K562 (cell line): ENCODE measurements at regions not wholly inside any gene's neighbourhood (a gene's known extent, or its start where the extent isn't known, plus 50 kb on each side); places are given as distances from the start of the nearest gene placed in this dataset.

ENCODE experiments used
- ATAC-seq: fragments of 200-7000 bp; cut with Tn5 transposase; 3 replicates; pipeline ENCODE4 v1.9.1; 2020; ENCODE audit warnings: moderate library complexity
- BruUV-seq: library from RNA; stranded (reverse); fragments of 400-500 nt; replicated peaks from 2 replicates; lab custom pipeline; 2021; lab: Mats Ljungman, UMichigan
- CTCF ChIA-PET: fragments of 300-600 bp; formaldehyde crosslinking; extraction: SDS; loops from one replicate; lab custom pipeline; 2021; ENCODE audit warnings: low intra/inter-chr PET ratio; lab: Yijun Ruan, JAX
- POLR2A ChIA-PET: fragments of 300-600, 350-650 bp; sonication (Branson Sonifier 250); formaldehyde crosslinking; extraction: SDS; loops from one replicate; lab custom pipeline; 2021; ENCODE audit warnings: antibody characterized with exemption, inconsistent platforms; lab: Yijun Ruan, JAX
- DNase-seq, 4 experiments: peaks; one replicate each; pipeline versions ENCODE4 v3.0.0 to v3.0.0-alpha.2; 2011 to 2018; ENCODE audit warnings: low spot score in 3 of 4, mixed read lengths in 3 of 4; ENCODE audit errors: extremely low read depth in 1 of 4
- FAIRE-seq: peaks from 2 replicates; lab custom pipeline; 2011; peaks lifted over from hg19 to GRCh38; lab: Jason Lieb, UNC
- H2AFZ ChIP-seq: 2 replicates; pipeline ENCODE4 v1.6.0; 2011; ENCODE audit warnings: low read depth, low read length, control low read depth, inconsistent platforms
- H3K27ac ChIP-seq: fragments of 200-600 bp; 3 replicates; pipeline ENCODE4 v1.8.0; 2011; ENCODE audit warnings: low read depth, mild to moderate bottlenecking, control low read depth, inconsistent platforms, low read length, moderate library complexity, mixed read lengths; ENCODE audit errors: extremely low read depth
- H3K27me3 ChIP-seq, 2 experiments: fragments of 300-600 bp in 1 of 2; 2 replicates in 1 of 2; 3 replicates in 1 of 2; pipeline versions ENCODE4 v1.6.0 to v1.8.0; 2011; ENCODE audit warnings: inconsistent platforms in 2 of 2, low read length in 2 of 2, mild to moderate bottlenecking in 1 of 2, mixed read lengths in 1 of 2, moderate library complexity in 1 of 2; ENCODE audit not compliant: control insufficient read depth in 2 of 2, insufficient read depth in 2 of 2
- H3K36me3 ChIP-seq: fragments of 300-600 bp; 3 replicates; pipeline ENCODE4 v1.8.0; 2011; ENCODE audit warnings: mild to moderate bottlenecking, low read length, inconsistent platforms; ENCODE audit not compliant: control insufficient read depth, insufficient read depth
- H3K4me1 ChIP-seq, 2 experiments: fragments of 200-600 bp in 1 of 2; replicated peaks in 1 of 2; 2 replicates in 1 of 2; 3 replicates in 1 of 2; pipeline versions ENCODE4 v1.5.1 to v1.8.0; 2011; ENCODE audit warnings: inconsistent platforms in 2 of 2, low read length in 2 of 2, mild to moderate bottlenecking in 1 of 2, mixed read lengths in 1 of 2, moderate library complexity in 1 of 2; ENCODE audit not compliant: control insufficient read depth in 2 of 2, insufficient read depth in 2 of 2
- H3K4me2 ChIP-seq: 2 replicates; pipeline ENCODE4 v1.6.1; 2011; ENCODE audit warnings: low read length, control low read depth, inconsistent platforms, mixed read lengths; ENCODE audit not compliant: insufficient read depth
- H3K4me3 ChIP-seq: fragments of 200-600 bp; sonication (generic), shearing (Covaris generic); 2 replicates; pipeline ENCODE4 v1.5.1; 2016; ENCODE audit warnings: control low read depth, inconsistent platforms
- H3K79me2 ChIP-seq: fragments of 200-600 bp; 3 replicates; pipeline ENCODE4 v1.8.0; 2011; ENCODE audit warnings: low read length, inconsistent platforms; ENCODE audit not compliant: control insufficient read depth, insufficient read depth
- H3K9ac ChIP-seq, 2 experiments: 2 replicates each; pipeline versions ENCODE4 v1.6.0 to v1.6.1; 2011; ENCODE audit warnings: low read depth in 2 of 2, low read length in 2 of 2, control low read depth in 1 of 2, inconsistent platforms in 1 of 2, mild to moderate bottlenecking in 1 of 2, mixed read lengths in 1 of 2; ENCODE audit not compliant: insufficient read depth in 1 of 2
- H3K9me1 ChIP-seq: one replicate; pipeline ENCODE4 v1.6.0; 2011; ENCODE audit warnings: inconsistent platforms, mild to moderate bottlenecking, low read length, moderate library complexity; ENCODE audit not compliant: control insufficient read depth, insufficient read depth
- H3K9me3 ChIP-seq: replicated peaks from 2 replicates; pipeline ENCODE4 v1.5.1; 2011; ENCODE audit warnings: low read depth, low read length, inconsistent platforms; ENCODE audit not compliant: control insufficient read depth, insufficient read depth
- H4K20me1 ChIP-seq: replicated peaks from 2 replicates; pipeline ENCODE4 v1.6.1; 2011; ENCODE audit warnings: low read length, inconsistent platforms, mixed read lengths; ENCODE audit not compliant: control insufficient read depth, insufficient read depth
- ARID1B ChIP-seq: fragments of 450-650 bp; IDR thresholded peaks from 2 replicates; pipeline ENCODE4 v1.6.1; 2016; ENCODE audit warnings: antibody characterized with exemption, mild to moderate bottlenecking, inconsistent platforms
- CTCF ChIP-seq, 3 experiments: IDR thresholded peaks in 2 of 3; conservative IDR thresholded peaks in 1 of 3; 2 replicates each; pipeline ENCODE4 v1.5.1; 2011 to 2012; ENCODE audit warnings: low read length in 3 of 3, mild to moderate bottlenecking in 3 of 3, control low read depth in 2 of 3, improper control_type of control experiment in 1 of 3, inconsistent platforms in 1 of 3, low read depth in 1 of 3, mixed read lengths in 1 of 3, moderate library complexity in 1 of 3; ENCODE audit not compliant: insufficient read depth in 2 of 3
- KLF13 ChIP-seq: fragments of 450-650 bp; IDR thresholded peaks from 2 replicates; pipeline ENCODE4 v1.6.1; 2016; ENCODE audit warnings: missing genetic modification characterization, low read depth, mild to moderate bottlenecking, missing compliant biosample characterization, moderate library complexity, borderline replicate concordance
- NR4A1 ChIP-seq, 2 experiments: fragments of 250-450 bp in 1 of 2; fragments of 450-650 bp in 1 of 2; sonication (Bioruptor Pico) in 1 of 2; IDR thresholded peaks; 2 replicates each; pipeline versions ENCODE4 v1.4.0 to v1.6.1; 2016 to 2020; ENCODE audit warnings: mild to moderate bottlenecking in 2 of 2, missing compliant biosample characterization in 1 of 2, missing genetic modification characterization in 1 of 2, moderate library complexity in 1 of 2
- SIN3A ChIP-seq, 2 experiments: fragments of 150-350 bp in 1 of 2; IDR thresholded peaks; 2 replicates each; pipeline ENCODE4 v1.6.1; 2011 to 2016; ENCODE audit warnings: borderline replicate concordance in 2 of 2, low read depth in 2 of 2, low read length in 2 of 2, mild to moderate bottlenecking in 2 of 2, moderate library complexity in 2 of 2; ENCODE audit not compliant: control insufficient read depth in 1 of 2
- SLC30A9 ChIP-seq: fragments of 250-450 bp; sonication (Bioruptor Pico); IDR thresholded peaks from 2 replicates; pipeline ENCODE4 v1.8.0; 2022; ENCODE audit warnings: mild to moderate bottlenecking, moderate library complexity
- TFAP4 ChIP-seq: sonication (generic); formaldehyde crosslinking; IDR thresholded peaks from 2 replicates; pipeline ENCODE4 v1.8.0; 2022; ENCODE audit warnings: missing genetic modification reagents, mild to moderate bottlenecking, moderate library complexity, borderline replicate concordance
- TFE3 ChIP-seq: fragments of 450-650 bp; formaldehyde crosslinking; IDR thresholded peaks from 2 replicates; pipeline ENCODE4 v1.4.0; 2020; ENCODE audit warnings: mild to moderate bottlenecking, mixed read lengths
- VEZF1 ChIP-seq: fragments of 200-800 bp; sonication (Bioruptor generic); IDR thresholded peaks from 2 replicates; pipeline ENCODE4 v1.6.1; 2017; ENCODE audit warnings: missing genetic modification characterization, missing compliant biosample characterization
- XRCC3 ChIP-seq: fragments of 450-650 bp; IDR thresholded peaks from 2 replicates; pipeline ENCODE4 v1.6.1; 2017; ENCODE audit warnings: mild to moderate bottlenecking, moderate library complexity
- ZNF408 ChIP-seq: fragments of 250-450 bp; sonication (Bioruptor Pico); IDR thresholded peaks from 2 replicates; pipeline ENCODE4 v1.4.0; 2020; ENCODE audit warnings: low read depth, mild to moderate bottlenecking, moderate library complexity
- ZNF76 ChIP-seq: fragments of 250-450 bp; sonication (Bioruptor Pico); IDR thresholded peaks from 2 replicates; pipeline ENCODE4 v1.4.0; 2020; ENCODE audit warnings: mild to moderate bottlenecking, moderate library complexity, borderline replicate concordance
- WGBS: fragments of 100-300 bp; shearing (Covaris generic); methylation state at CpG from one replicate; pipeline ENCODE4 v1.1.6; 2016; ENCODE audit warnings: low coverage, mixed read lengths; ENCODE audit not compliant: insufficient coverage; ENCODE audit errors: missing lambda C conversion rate; 5-methylcytosine and 5-hydroxymethylcytosine counted together
- in situ Hi-C: fragments of 300-500 bp; cut with MboI; formaldehyde crosslinking; loops from 4 replicates; pipeline ENCODE4 v1.15.0; 2018; ENCODE audit warnings: inconsistent platforms, mixed read lengths
- intact Hi-C: fragments of 100-400 bp; cut with micrococcal nuclease; formaldehyde crosslinking; loops from 2 replicates; pipeline ENCODE4 v1.14.2; 2022

- ChIA-PET CTCF (no interaction called here), POLR2A (no interaction called here)
- FAIRE-seq = peak; percentile 6
- Histone ChIP-seq H3K36me3 (no peaks in the 10 kb centered on the region), H3K27ac (no peak overlapping the region), H3K4me1 (no peaks in the 10 kb centered on the region; a peak in 2 of 5 replicates), H3K79me2 (no peaks in the 10 kb centered on the region), H3K4me2 (no peak overlapping the region), H3K27me3 (no peaks in the 10 kb centered on the region), H3K9ac (no peak overlapping the region), H3K9me3 (no peaks in the 10 kb centered on the region), H3K4me3 (no peak overlapping the region), H3K9me1 (no peaks in the 10 kb centered on the region), H4K20me1 (no peaks in the 10 kb centered on the region), H2AFZ (no peak overlapping the region)
- BruUV-seq = no TSS peak
- ATAC-seq = peak; percentile 56; the same call in 2 of the 3 replicates
- DNase-seq = peak in 1 of 4 experiments; percentile 17
- intact Hi-C loops (no loop called here), in situ Hi-C loops (no loop called here)
- 34% methylated on average over 4 of the region's 4 CpGs for WGBS
- no peak for TF ChIP-seq SLC30A9 (CRISPR knock-in tag)
- no peak for TF ChIP-seq ZNF76 (CRISPR knock-in tag)
- no peak for TF ChIP-seq TFAP4 (CRISPR knock-in tag)
- TF ChIP-seq TFE3 (CRISPR knock-in tag) = no peak
- no peak for TF ChIP-seq XRCC3
- no peak for TF ChIP-seq NR4A1 (CRISPR knock-in tag; IDR thresholded peaks at IDR 0.05)
- TF ChIP-seq NR4A1 (tag; IDR thresholded peaks at IDR 0.05) = no peak
- TF ChIP-seq ZNF408 (CRISPR knock-in tag) = no peak
- no peak for TF ChIP-seq SIN3A (IDR thresholded peaks at IDR 0.05; ENCODE audit: borderline replicate concordance in 2 of 2, control insufficient read depth in 1 of 2, low read depth in 2 of 2, low read length in 2 of 2)
- TF ChIP-seq VEZF1 (CRISPR knock-in tag) = no peak
- TF ChIP-seq CTCF (IDR thresholded peaks at IDR 0.05 in 2 of 3, conservative IDR thresholded peaks at IDR 0.05 in 1 of 3; ENCODE audit: insufficient read depth in 2 of 3, low read depth in 1 of 3, low read length in 3 of 3) = 0 out of 6 replicates have a peak, but pooled peaks of 1 of the 3 experiments have one; percentile 3
- no peak for TF ChIP-seq KLF13 (tag)
- TF ChIP-seq ARID1B = no peak
These were observed 93.3 kb upstream of the MAP1LC3B2 start for GRCh38 chr12:116465856-116466255.
